NCI-H1105 treated with DMSO at 0.1 percent for 48 hours (cell line): ENCODE measurements at regions not wholly inside any gene's neighbourhood (a gene's known extent, or its start where the extent isn't known, plus 50 kb on each side); places are given as distances from the start of the nearest gene placed in this dataset.
"Not testable (repeated sequence)": the region's sequence is repeated elsewhere in the genome, so short reads cannot be mapped to it uniquely, and the experiment has no call there.

Source experiments
- DNase-seq: peaks from one replicate; lab custom pipeline; 2025; lab: John Stamatoyannopoulos, UW

- no peak for DNase-seq
Measured at GRCh38 chr6:113370508-113371502, 486.3 kb upstream of the MARCKS start.

DNA sequence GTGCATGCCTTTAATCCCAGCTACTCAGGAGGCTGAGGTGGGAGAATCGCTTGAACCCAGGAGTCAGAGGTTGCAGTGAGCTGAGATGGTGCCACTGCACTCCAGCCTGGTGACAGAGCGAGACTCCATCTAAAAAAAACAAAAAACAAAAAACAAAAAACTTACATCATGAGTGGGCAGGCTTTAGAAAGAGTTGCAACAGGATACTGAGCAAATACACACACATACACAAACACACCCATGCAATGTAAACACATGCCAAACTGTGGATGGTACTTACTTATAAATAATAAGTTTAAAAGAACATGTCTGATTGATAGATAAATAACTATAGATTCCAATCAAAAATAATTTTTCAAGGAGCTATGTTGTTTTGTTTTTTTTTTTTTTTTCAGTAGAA, 481.7 kb upstream of the MARCKS start:
- DNase-seq: not testable (repeated sequence)

DNA sequence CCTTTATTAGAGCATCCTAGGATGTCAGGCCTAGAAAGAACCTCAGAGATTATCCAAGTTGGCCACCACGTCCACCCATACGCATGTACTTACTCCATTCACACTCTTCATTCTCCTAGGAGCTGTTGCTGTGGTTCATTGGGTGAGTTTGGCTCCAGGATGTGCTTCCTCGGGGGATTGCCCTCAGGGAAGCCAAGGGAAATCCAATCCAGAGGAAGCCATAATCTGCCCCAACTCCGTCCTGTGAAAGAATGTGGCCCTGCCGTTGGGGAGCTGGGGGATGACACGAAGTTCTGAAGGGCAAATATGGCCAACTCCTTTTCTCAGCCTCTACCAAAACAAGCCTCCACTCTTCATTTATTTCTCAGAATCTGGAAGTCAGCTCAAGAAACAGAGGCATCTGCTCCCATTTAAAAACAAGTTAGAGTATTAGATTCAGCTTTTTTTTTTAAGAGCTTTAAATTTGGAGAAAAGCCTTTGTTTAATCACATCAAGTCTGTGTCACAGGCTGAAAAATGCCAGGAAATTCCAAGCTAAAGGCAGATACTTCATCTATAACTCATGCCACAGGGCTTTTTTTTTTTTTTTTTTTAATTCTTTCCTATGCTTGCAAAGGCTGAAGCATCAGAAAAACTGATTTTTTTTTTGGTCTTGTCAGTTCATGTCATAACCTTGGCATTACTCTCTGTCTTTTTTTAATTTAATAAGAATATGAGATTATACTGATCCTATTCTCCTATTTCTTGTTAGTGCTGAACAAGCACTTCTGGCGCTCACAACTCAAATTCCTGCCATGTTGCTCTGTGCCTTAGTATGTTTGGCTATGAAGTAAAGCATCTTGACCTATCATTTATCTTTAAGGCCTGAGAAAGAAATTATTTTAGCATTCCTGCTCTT, 480.9 kb upstream of the MARCKS start:
- no peak for DNase-seq

- no peak for DNase-seq
Measured at GRCh38 chr6:113376847-113377165, 480.3 kb upstream of the MARCKS start.

DNA sequence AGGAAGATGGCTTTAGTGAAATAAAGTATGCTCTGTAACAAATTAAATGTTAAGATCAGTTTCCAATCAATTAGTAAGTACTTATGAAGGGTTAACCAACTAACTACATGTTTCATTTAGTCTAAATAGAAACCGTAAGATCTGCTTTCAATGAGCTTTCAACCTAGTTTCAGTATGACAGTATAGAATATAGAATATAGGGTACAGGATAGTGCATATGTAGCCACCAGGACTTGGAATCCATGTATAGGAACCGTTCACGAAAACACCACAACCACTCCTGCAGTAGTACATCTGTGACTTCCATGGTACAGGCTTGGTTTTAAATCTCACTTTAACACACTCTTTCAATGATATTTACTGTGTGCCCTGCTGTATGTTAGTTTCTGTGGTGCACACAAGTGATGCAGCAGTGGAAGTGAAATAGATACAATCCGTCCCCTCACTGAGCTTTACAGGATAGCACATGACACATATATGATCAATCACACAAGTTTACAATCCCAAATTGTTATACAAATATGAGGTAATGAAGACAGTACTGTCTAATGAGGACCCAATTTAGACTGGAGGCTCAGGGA, 479.7 kb upstream of the MARCKS start:
- no peak for DNase-seq

DNA sequence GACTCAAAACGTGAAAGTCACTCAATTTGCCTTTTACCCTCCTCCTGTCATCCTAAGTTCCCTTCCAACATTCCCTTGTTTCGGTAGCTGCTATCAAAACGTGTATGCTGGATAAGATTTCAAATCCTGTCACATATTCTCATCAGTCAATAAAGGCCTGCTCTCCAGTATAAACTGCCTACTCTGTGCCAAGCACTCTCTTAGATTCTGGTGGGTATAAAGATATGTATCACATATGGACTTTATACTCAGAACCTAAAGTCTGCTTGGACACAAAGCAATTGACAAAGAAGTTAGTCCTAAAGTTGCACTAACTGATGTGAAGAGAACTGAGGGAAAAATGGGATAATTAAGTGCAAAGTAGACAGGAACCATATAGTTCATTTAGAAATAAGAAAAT, 476.6 kb upstream of the MARCKS start:
- DNase-seq: no peak

- DNase-seq: no peak
Measured at GRCh38 chr6:113381232-113381631, 475.9 kb upstream of the MARCKS start.

- DNase-seq: peak; percentile 91
Measured at GRCh38 chr6:113381959-113382358, 475.2 kb upstream of the MARCKS start.

DNA sequence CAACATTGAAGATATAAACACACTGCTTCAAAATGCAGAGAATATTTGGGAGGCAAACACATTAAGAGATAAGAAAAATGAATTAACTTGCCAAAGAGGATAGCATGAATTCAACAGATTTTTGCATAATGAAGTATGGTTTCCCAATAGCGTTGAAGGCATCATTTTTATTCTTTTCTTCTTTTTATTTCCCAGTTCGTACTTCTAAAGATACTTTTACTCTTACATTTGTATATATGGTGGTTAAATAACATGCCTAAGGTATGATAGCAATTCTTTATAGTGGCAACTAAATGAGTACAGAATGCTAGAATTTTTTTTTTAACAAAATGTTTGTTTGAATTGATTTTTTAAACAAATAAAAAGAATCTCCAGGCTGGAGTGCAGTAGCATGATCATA, 473.4 kb upstream of the MARCKS start:
- DNase-seq: no peak

DNA sequence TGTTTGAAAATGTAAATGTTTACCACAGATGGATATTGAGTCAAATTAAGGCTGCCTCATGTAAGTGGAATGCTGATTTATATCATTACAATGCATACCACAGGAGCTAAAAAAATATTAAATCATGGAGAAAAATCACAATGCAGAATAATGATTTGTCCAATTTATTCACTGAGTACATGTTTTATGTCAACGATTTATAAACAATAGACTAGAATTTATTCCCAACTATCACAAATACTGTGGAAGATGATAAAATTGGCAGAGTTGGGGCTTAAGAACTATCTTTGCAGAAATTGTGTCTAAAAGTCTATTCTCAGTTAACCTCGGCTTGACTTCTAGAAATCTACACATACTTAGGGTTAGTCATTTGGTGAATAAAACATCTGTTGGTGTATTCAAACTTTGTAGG, 472.1 kb upstream of the MARCKS start:
- DNase-seq: no peak

GRCh38 chr6:113388996-113389395, 468.1 kb upstream of the MARCKS start:
- no peak for DNase-seq

DNA sequence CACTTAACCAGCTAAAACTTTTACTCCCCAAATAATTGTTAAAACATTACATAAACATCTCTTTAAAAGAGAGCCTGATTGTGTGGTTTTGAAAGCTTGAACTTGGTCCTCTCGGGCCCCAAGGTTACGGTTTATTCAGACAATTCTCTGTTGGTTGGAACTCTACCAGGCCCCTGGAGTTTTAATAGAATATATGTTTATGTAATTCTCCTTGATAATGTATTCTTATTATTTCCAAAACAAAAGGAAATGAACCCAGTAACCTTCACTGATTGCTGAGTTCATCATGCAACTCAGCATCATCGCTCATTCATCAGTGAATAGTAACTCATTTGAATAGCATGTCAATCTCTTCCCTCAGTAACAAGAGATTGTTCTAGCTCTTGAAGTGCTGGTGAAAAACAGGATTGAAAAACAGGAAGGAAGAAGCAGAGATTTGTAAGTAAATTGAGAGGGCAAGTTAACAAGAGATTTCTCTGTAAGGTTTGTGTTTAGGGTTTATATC, 464.5 kb upstream of the MARCKS start:
- DNase-seq: no peak

GRCh38 chr6:113394216-113394615, 462.9 kb upstream of the MARCKS start:
- no peak for DNase-seq

DNA sequence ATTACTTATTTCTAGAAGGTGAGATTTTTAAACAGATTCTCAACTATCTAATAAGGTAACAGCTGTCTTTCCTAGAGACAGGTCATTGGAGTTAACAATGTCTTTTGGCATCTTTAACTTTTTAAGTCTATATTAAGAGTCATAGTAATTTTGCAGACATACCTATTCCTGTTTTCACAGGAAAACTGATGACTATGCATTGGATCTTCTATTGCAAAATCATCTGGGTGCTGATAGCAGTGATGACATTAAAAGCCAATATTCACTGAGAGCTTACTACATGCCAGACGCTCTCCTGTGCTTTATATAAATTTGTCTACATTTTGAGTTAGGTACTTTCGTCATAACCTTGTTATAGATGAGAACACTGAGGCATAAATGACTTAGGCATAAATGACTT, 462.4 kb upstream of the MARCKS start:
- DNase-seq: no peak

GRCh38 chr6:113396730-113397129, 460.4 kb upstream of the MARCKS start:
- peak; percentile 29 for DNase-seq

DNA sequence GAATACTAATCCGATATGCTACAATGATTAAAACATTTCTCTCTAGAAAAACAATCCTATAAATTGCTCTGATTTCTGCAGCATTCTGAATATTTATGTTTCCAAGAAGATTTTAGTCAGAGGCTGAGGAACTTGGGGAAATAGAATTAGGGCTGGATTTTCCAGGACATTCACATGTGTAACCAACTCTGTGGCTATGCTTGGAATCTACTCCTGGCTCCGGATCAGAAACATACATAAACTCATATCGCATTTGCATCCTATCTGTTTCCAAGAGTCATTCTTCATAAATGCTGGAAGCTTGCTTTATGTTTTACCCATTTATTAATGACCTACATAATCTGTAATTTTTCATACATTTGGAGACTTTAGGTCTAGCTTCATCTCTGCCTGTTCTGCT, 459.9 kb upstream of the MARCKS start:
- no peak for DNase-seq

DNA sequence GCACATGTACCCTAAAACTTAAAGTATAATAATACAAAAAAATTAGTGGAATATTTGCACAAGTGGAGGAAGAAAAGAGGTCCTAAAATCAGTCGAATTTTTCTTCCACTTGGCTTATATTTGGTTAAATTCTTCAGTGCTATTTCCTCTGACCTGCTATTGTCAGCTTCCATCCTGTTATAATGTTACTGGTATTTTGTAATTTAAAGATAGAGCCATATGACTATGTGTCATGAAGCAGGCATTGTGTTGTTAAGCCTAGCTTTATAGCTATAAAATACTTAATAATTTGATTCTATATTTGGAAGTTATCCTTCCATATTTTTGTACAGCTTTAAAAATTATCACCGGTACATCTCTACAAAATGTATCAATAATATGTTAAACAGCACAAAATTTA, 455.9 kb upstream of the MARCKS start:
- DNase-seq: no peak

DNA sequence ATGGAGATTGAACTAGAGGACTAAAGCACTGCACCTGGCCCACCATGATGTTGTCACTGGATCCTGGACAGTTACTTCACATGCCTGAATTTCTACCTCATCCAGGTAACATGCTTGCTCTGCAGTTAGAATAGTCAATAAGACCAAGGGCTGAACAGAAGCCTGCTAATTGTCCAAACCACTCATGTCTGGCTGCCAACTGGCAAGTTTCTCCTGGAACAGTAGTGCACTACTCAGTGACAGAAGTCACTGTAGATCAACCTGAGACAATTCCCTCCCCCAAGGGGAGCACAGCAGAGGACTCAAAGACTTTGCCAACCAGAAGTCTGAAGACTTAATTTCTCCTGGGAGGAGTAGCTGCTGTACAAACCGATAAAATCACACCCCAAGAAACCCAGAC, 454.6 kb upstream of the MARCKS start:
- DNase-seq: peak; percentile 52

DNA sequence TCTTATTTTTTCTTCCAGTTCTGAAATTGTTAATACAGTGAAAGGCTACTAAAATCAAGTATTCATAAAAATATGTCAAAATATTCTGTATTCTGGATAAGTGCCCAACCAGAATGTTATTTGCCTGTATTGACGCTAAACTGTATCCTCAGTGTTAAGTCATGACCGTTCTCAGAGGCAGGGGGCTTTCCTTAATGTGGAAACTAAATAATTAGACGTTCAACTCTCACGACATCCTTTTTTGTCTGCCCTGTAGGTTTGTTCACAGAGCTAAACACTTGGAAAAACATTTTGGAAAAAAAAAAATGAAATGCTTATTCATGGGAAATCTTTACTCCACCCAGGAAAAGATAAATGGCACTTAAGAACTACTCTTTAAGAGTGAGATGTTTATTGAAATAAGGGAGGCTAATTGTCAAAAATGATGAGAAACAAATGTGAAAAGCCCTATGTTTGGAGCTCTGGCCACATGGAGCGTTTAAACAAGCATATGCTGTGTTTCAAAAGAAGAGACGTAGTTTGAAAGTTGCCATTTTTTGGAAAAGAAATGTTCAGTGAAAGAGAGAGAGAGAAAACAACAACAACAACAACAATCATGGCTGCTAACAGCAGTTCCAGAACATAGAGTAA, 453.1 kb upstream of the MARCKS start:
- no peak for DNase-seq

DNA sequence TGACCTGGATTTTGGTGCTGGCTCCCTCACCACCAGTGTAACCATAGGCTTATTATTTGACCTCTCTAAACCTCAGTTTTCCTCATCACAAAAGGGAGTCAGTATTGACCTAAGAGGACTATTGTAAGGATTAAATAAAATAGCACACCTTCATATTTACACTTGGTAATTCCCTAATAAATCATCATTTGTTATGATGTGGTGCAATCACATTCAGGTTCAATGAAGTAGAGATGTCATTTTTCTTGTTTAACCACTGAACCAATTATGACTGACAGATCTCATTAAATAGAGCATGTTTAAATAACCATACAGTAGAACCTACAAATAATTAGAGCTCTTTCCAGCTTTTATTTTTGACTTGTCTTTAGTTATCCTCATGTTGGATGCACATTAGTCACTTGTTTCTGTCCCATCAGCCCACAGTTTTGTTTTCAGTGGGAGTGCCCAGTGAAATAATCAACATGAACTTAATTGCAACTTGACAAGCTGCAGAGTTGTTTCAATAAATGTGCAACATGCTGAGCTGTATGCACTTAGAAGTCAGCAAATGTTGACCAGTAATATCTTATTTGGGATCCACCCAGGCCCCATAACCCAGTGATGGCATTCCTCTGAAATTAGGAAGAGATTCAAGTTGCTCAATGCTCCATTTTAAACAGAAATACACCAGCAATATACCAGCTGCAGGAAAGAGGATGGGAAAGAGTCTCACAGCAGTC, 451.7 kb upstream of the MARCKS start:
- DNase-seq: no peak

GRCh38 chr6:113406048-113406695, 451.0 kb upstream of the MARCKS start:
- no peak for DNase-seq
